HG03064 (cell line): ENCODE measurements at regions not wholly inside any gene's neighbourhood (a gene's known extent, or its start where the extent isn't known, plus 50 kb on each side); places are given as distances from the start of the nearest gene placed in this dataset.
"Not testable (repeated sequence)": the region's sequence is repeated elsewhere in the genome, so short reads cannot be mapped to it uniquely, and the experiment has no call there.

Experiments
- ATAC-seq: cut with Tn5 transposase; IDR thresholded peaks from one replicate; pipeline ENCODE4 v1.9.1; 2021; ENCODE audit warnings: low read depth; ENCODE audit not compliant: unreplicated experiment

- ATAC-seq, result no peak
Observed at GRCh38 chr14:54229136-54229535, 167.7 kb upstream of the CDKN3 start.

GRCh38 chr14:54230645-54231044 is 166.2 kb upstream of the CDKN3 start:
- ATAC-seq, result no peak

- no peak for ATAC-seq
Observed at GRCh38 chr14:54232735-54233134, 164.1 kb upstream of the CDKN3 start.

GRCh38 chr14:54241517-54241916 is 155.3 kb upstream of the CDKN3 start:
- no peak for ATAC-seq

GRCh38 chr14:54251356-54251755 is 145.5 kb upstream of the CDKN3 start:
- ATAC-seq, result no peak

- ATAC-seq, result no peak
Observed at GRCh38 chr14:54252072-54252730, 144.6 kb upstream of the CDKN3 start.

- ATAC-seq, result no peak
Observed at GRCh38 chr14:54253195-54253947, 143.4 kb upstream of the CDKN3 start.

- ATAC-seq, result no peak
Observed at GRCh38 chr14:54256156-54256555, 140.7 kb upstream of the CDKN3 start.

GRCh38 chr14:54257424-54257823 is 139.4 kb upstream of the CDKN3 start:
- ATAC-seq, result no peak

GRCh38 chr14:54258382-54258781 is 138.4 kb upstream of the CDKN3 start:
- no peak for ATAC-seq

- no peak for ATAC-seq
Observed at GRCh38 chr14:54259821-54260220, 137.0 kb upstream of the CDKN3 start.

- no peak for ATAC-seq
Observed at GRCh38 chr14:54261283-54261682, 135.5 kb upstream of the CDKN3 start.

GRCh38 chr14:54266616-54267015 is 130.2 kb upstream of the CDKN3 start:
- not testable (repeated sequence) for ATAC-seq

- ATAC-seq, result peak; percentile 92
Observed at GRCh38 chr14:54267172-54267571, 129.6 kb upstream of the CDKN3 start.

GRCh38 chr14:54275997-54276725 is 120.6 kb upstream of the CDKN3 start:
- ATAC-seq, result no peak

- ATAC-seq, result no peak
Observed at GRCh38 chr14:54278087-54278486, 118.7 kb upstream of the CDKN3 start.

- ATAC-seq, result no peak
Observed at GRCh38 chr14:54278665-54279295, 118.0 kb upstream of the CDKN3 start.

- no peak for ATAC-seq
Observed at GRCh38 chr14:54282849-54283248, 114.0 kb upstream of the CDKN3 start.

- ATAC-seq, result no peak
Observed at GRCh38 chr14:54285030-54285429, 111.8 kb upstream of the CDKN3 start.

- no peak for ATAC-seq
Observed at GRCh38 chr14:54291491-54292191, 105.2 kb upstream of the CDKN3 start.
